ENCODE measurements at regions not wholly inside any gene's neighbourhood (a gene's known extent, or its start where the extent isn't known, plus 50 kb on each side); places are given as distances from the start of the nearest gene placed in this dataset.

GRCh38 chr22:27443306-27443705 lies 358.2 kb downstream of the MN1 start:
- no peak for TF ChIP-seq Cebpa-rat (IDR thresholded peaks at IDR 0.05)
- no peaks in the 10 kb centered on the region for H3K9me3 ChIP-seq (replicated peaks in 1 of 11)

GRCh38 chr22:27445881-27446280 lies 355.7 kb downstream of the MN1 start:
- no peaks in the 10 kb centered on the region for H4K20me1 ChIP-seq
- no peaks in the 10 kb centered on the region for H3K27me3 ChIP-seq
- H3K27ac ChIP-seq, result 0 out of 22 replicates have a peak overlapping the region, but pooled peaks of 1 of the 11 experiments have one; percentile 13
- TF ChIP-seq Cebpa-rat (IDR thresholded peaks at IDR 0.05), result no peak
- H3K4me3 ChIP-seq, result no peak overlapping the region
- H3K9ac ChIP-seq, result peak overlapping the region in 1 of 11 experiments; percentile 17; a peak in 1 of 22 replicates
- H3K4me2 ChIP-seq, result peak overlapping the region in 10 of 11 experiments; percentile 2 to 76 (median 50); a peak in 15 of 22 replicates
- no peaks in the 10 kb centered on the region for H3K36me3 ChIP-seq
- no peaks in the 10 kb centered on the region for H3K9me3 ChIP-seq (replicated peaks in 1 of 11)
- H3K4me1 ChIP-seq, result peaks cover 6 to 27% (median 17%) of the 10 kb centered on the region in 10 experiments

More at GRCh38 chr22:27443306-27443705, 358.2 kb downstream of the MN1 start:
- Histone ChIP-seq H3K4me1 (peaks cover 19 to 39% (median 33%) of the 10 kb centered on the region in 10 experiments), H3K9ac (no peak overlapping the region), H3K27ac (no peak overlapping the region), H3K4me2 (no peak overlapping the region), H4K20me1 (no peaks in the 10 kb centered on the region), H3K4me3 (no peak overlapping the region), H3K36me3 (no peaks in the 10 kb centered on the region), H3K27me3 (no peaks in the 10 kb centered on the region)

DNA sequence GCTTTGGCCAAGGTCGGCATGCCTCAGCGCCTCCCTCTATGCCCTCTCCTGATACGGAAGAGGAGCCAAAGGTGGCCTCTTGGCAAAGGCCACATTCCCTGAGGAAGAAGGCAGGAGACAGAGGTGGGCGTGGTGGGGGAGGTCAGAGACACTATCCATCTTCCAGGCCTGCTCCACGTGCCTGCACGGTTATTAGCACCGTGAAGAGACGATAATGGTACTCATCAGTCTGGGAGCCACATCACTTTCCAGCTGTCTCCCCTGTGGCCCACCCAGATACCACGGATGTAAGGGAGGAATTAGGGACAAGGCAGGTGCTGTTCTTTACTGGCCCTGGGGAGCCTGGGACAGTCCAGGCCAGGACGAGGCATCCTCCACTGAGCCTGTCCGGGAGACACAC lies 354.3 kb downstream of the MN1 start:
- Histone ChIP-seq H3K27ac (no peak overlapping the region), H3K9ac (no peak overlapping the region), H3K4me3 (no peak overlapping the region), H3K9me3 (replicated peaks in 1 of 11) (no peaks in the 10 kb centered on the region), H4K20me1 (no peaks in the 10 kb centered on the region; a peak in 1 of 22 replicates), H3K27me3 (no peaks in the 10 kb centered on the region), H3K36me3 (no peaks in the 10 kb centered on the region), H3K4me2 (no peak overlapping the region), H3K4me1 (peaks cover 0 to 21% (median 12%) of the 10 kb centered on the region in 10 experiments; a peak in 16 of 20 replicates)
- TF ChIP-seq Cebpa-rat (IDR thresholded peaks at IDR 0.05), result no peak

- Histone ChIP-seq H3K4me2 (peak overlapping the region in 1 of 11 experiments; percentile 30; a peak in 1 of 22 replicates), H3K9me3 (replicated peaks in 1 of 11) (no peaks in the 10 kb centered on the region), H3K27me3 (no peaks in the 10 kb centered on the region), H3K4me1 (peaks cover 0 to 17% (median 12%) of the 10 kb centered on the region in 10 experiments; a peak in 16 of 20 replicates), H3K4me3 (no peak overlapping the region), H4K20me1 (no peaks in the 10 kb centered on the region; a peak in 1 of 22 replicates), H3K9ac (no peak overlapping the region), H3K27ac (no peak overlapping the region), H3K36me3 (no peaks in the 10 kb centered on the region)
- TF ChIP-seq Cebpa-rat (IDR thresholded peaks at IDR 0.05), result no peak
These were observed 351.1 kb downstream of the MN1 start for GRCh38 chr22:27450448-27450847.

GRCh38 chr22:27452245-27452644 lies 349.3 kb downstream of the MN1 start:
- Histone ChIP-seq H3K27ac (no peak overlapping the region), H3K4me1 (peaks cover 0 to 4% (median 0%) of the 10 kb centered on the region in 10 experiments; a peak in 3 of 20 replicates), H3K9me3 (replicated peaks in 1 of 11) (no peaks in the 10 kb centered on the region), H3K27me3 (no peaks in the 10 kb centered on the region), H3K4me3 (no peak overlapping the region), H3K9ac (no peak overlapping the region), H3K36me3 (no peaks in the 10 kb centered on the region), H3K4me2 (no peak overlapping the region), H4K20me1 (no peaks in the 10 kb centered on the region; a peak in 1 of 22 replicates)
- no peak for TF ChIP-seq Cebpa-rat (IDR thresholded peaks at IDR 0.05)

- no peak for TF ChIP-seq Cebpa-rat (IDR thresholded peaks at IDR 0.05)
- Histone ChIP-seq H3K9ac (no peak overlapping the region), H4K20me1 (no peaks in the 10 kb centered on the region; a peak in 1 of 22 replicates)
These were observed 348.6 kb downstream of the MN1 start for GRCh38 chr22:27452922-27453321.

DNA sequence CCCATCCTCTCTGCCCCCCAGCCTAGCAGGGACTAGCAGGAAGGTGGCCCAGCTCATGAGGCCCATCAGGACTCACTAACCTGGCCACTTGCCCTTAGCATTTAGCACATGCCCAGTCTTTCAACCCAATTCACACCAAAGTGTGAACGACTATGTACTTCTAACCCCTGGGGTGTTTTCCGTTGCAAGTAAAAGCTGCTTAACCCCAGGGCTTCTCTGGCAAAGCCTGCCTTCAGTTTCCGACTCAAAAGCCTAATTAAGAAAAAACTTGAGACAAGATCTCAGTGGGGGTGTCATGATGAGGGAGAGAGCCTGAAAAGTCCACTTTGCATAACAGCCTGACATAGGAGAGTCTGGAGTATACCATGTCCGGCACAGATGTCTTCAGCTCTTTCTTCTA lies 347.8 kb downstream of the MN1 start:
- H4K20me1 ChIP-seq, result no peaks in the 10 kb centered on the region; a peak in 1 of 22 replicates
- TF ChIP-seq Cebpa-rat (IDR thresholded peaks at IDR 0.05), result no peak
- peaks cover 0 to 12% (median 5%) of the 10 kb centered on the region in 10 experiments; a peak in 6 of 20 replicates for H3K4me1 ChIP-seq
- no peaks in the 10 kb centered on the region for H3K27me3 ChIP-seq
- no peaks in the 10 kb centered on the region for H3K36me3 ChIP-seq
- H3K4me3 ChIP-seq, result no peak overlapping the region
- H3K9ac ChIP-seq, result no peak overlapping the region
- H3K4me2 ChIP-seq, result no peak overlapping the region
- no peak overlapping the region for H3K27ac ChIP-seq
- H3K9me3 ChIP-seq (replicated peaks in 1 of 11), result no peaks in the 10 kb centered on the region

More at GRCh38 chr22:27452922-27453321, 348.6 kb downstream of the MN1 start:
- no peaks in the 10 kb centered on the region for H3K9me3 ChIP-seq (replicated peaks in 1 of 11)
- H3K27ac ChIP-seq, result no peak overlapping the region
- H3K27me3 ChIP-seq, result no peaks in the 10 kb centered on the region
- no peak overlapping the region for H3K4me2 ChIP-seq
- H3K36me3 ChIP-seq, result no peaks in the 10 kb centered on the region
- H3K4me1 ChIP-seq, result peaks cover 0 to 9% (median 4%) of the 10 kb centered on the region in 10 experiments; a peak in 6 of 20 replicates
- H3K4me3 ChIP-seq, result no peak overlapping the region

DNA sequence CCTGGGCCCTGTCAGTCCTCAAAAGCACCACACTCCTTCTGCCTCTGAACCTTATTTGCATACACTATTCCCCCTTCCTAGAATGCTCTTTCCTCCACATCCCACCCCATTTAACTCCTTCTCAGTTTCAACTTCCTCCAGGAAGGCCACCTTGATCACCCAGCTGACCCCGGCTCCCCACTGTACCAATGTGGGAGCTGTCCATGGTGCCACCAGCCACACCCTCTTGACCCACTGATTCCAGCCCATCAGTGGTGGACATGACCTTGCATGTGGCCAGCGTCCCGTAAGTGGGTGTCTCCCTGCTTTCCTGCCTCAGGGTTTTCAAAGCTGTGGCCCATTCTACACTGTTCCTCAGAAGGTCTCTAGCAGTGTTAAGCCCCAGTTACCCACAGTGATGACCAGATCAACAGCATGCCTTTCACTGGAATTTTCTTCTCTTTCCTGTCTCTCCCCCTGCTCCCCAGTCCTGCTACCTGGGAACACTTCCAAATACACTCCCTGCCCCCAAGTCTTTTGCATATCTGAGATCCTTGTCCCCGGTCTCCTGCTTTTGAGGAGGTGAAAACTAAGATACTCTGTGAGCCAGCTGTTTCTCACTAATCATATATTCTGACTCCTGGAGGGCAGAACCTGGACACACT lies 346.6 kb downstream of the MN1 start:
- H3K27ac ChIP-seq, result no peak overlapping the region
- H3K9ac ChIP-seq, result no peak overlapping the region
- H3K4me1 ChIP-seq, result peaks cover 0 to 12% (median 5%) of the 10 kb centered on the region in 10 experiments; a peak in 6 of 20 replicates
- no peaks in the 10 kb centered on the region for H3K27me3 ChIP-seq
- TF ChIP-seq Cebpa-rat (IDR thresholded peaks at IDR 0.05), result no peak
- H4K20me1 ChIP-seq, result no peaks in the 10 kb centered on the region; a peak in 1 of 22 replicates
- no peak overlapping the region for H3K4me2 ChIP-seq
- no peaks in the 10 kb centered on the region for H3K9me3 ChIP-seq (replicated peaks in 1 of 11)
- no peaks in the 10 kb centered on the region for H3K36me3 ChIP-seq
- H3K4me3 ChIP-seq, result no peak overlapping the region

DNA sequence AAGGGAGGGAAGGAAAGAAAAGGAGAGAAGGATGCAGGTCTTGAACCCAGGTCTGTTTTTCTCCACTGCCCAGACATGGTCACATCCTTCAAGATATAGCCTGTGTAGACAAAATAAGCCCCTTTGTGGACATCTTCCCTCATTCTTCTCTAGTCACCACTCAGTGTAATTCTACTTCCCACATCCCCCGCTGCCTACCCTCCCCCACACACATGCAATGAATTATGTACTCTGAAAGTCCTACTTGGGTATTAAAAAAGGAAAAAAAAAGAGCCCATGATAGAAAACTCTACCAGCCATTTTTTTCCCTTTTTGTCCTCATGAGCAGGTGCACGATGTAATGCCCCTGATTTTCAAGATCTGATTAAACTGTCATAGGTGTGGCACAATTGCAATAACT lies 346.0 kb downstream of the MN1 start:
- Histone ChIP-seq H3K27me3 (no peaks in the 10 kb centered on the region), H3K9me3 (replicated peaks in 1 of 11) (no peaks in the 10 kb centered on the region), H3K4me3 (no peak overlapping the region), H3K4me2 (no peak overlapping the region), H3K36me3 (no peaks in the 10 kb centered on the region), H3K4me1 (peaks cover 0 to 12% (median 5%) of the 10 kb centered on the region in 10 experiments; a peak in 6 of 20 replicates), H3K27ac (no peak overlapping the region), H3K9ac (no peak overlapping the region), H4K20me1 (no peaks in the 10 kb centered on the region; a peak in 1 of 22 replicates)
- no peak for TF ChIP-seq Cebpa-rat (IDR thresholded peaks at IDR 0.05)

Data from BLaER1 treated with 17β-estradiol and CSF1 and Interleukin-3, amounts not matched to agents 10 nM and 100 nM (cell line).